GM18867 (cell line): ENCODE measurements at regions not wholly inside any gene's neighbourhood (a gene's known extent, or its start where the extent isn't known, plus 50 kb on each side); places are given as distances from the start of the nearest gene placed in this dataset.
"Not testable (repeated sequence)": the region's sequence is repeated elsewhere in the genome, so short reads cannot be mapped to it uniquely, and the experiment has no call there.

Experiments used
- ATAC-seq: cut with Tn5 transposase; IDR thresholded peaks from one replicate; pipeline ENCODE4 v1.9.1; 2021; ENCODE audit warnings: mild to moderate bottlenecking, moderate library complexity; ENCODE audit not compliant: unreplicated experiment

- no peak for ATAC-seq
Observed at GRCh38 chr11:25612806-25613205, 719.1 kb upstream of the ANO3 start.

- no peak for ATAC-seq
Observed at GRCh38 chr11:25613451-25613850, 718.5 kb upstream of the ANO3 start.

- ATAC-seq = no peak
Observed at GRCh38 chr11:25613865-25614264, 718.1 kb upstream of the ANO3 start.

- ATAC-seq = no peak
Observed at GRCh38 chr11:25615069-25615468, 716.9 kb upstream of the ANO3 start.

GRCh38 chr11:25615841-25616240, 716.1 kb upstream of the ANO3 start:
- ATAC-seq = no peak

- ATAC-seq = no peak
Observed at GRCh38 chr11:25625094-25625493, 706.8 kb upstream of the ANO3 start.

GRCh38 chr11:25628030-25628429, 703.9 kb upstream of the ANO3 start:
- no peak for ATAC-seq

GRCh38 chr11:25633230-25633629, 698.7 kb upstream of the ANO3 start:
- no peak for ATAC-seq

- ATAC-seq = not testable (repeated sequence)
Observed at GRCh38 chr11:25649220-25649619, 682.7 kb upstream of the ANO3 start.

- no peak for ATAC-seq
Observed at GRCh38 chr11:25650319-25650718, 681.6 kb upstream of the ANO3 start.

- no peak for ATAC-seq
Observed at GRCh38 chr11:25655636-25656035, 676.3 kb upstream of the ANO3 start.

- no peak for ATAC-seq
Observed at GRCh38 chr11:25658916-25659315, 673.0 kb upstream of the ANO3 start.

GRCh38 chr11:25659706-25660105, 672.2 kb upstream of the ANO3 start:
- no peak for ATAC-seq

- no peak for ATAC-seq
Observed at GRCh38 chr11:25667871-25668270, 664.1 kb upstream of the ANO3 start.

- ATAC-seq = no peak
Observed at GRCh38 chr11:25691959-25692358, 640.0 kb upstream of the ANO3 start.

- no peak for ATAC-seq
Observed at GRCh38 chr11:25702417-25702816, 629.5 kb upstream of the ANO3 start.

- ATAC-seq = no peak
Observed at GRCh38 chr11:25710975-25711374, 621.0 kb upstream of the ANO3 start.

GRCh38 chr11:25727944-25728343, 604.0 kb upstream of the ANO3 start:
- no peak for ATAC-seq

- ATAC-seq = no peak
Observed at GRCh38 chr11:25730230-25730629, 601.7 kb upstream of the ANO3 start.

- ATAC-seq = no peak
Observed at GRCh38 chr11:25733777-25734176, 598.2 kb upstream of the ANO3 start.

- no peak for ATAC-seq
Observed at GRCh38 chr11:25734591-25735211, 597.2 kb upstream of the ANO3 start.

GRCh38 chr11:25737071-25737675, 594.8 kb upstream of the ANO3 start:
- ATAC-seq = no peak

GRCh38 chr11:25741886-25742285, 590.0 kb upstream of the ANO3 start:
- no peak for ATAC-seq
